ENCODE measurements at regions not wholly inside any gene's neighbourhood (a gene's known extent, or its start where the extent isn't known, plus 50 kb on each side); places are given as distances from the start of the nearest gene placed in this dataset.

- Histone ChIP-seq H3K4me1 (no peaks in the 10 kb centered on the region), H3K36me3 (no peaks in the 10 kb centered on the region), H3K4me3 (no peak overlapping the region), H3K27ac (no peak overlapping the region), H3K9me3 (no peaks in the 10 kb centered on the region), H3K27me3 (peaks cover 35% of the 10 kb centered on the region)
- ATAC-seq, result no peak
- TF ChIP-seq POLR2A (IDR thresholded peaks at IDR 0.05) (no peak), POLR2AphosphoS5 (IDR thresholded peaks at IDR 0.05) (no peak), EP300 (IDR thresholded peaks at IDR 0.05) (no peak)
- TF ChIP-seq, protein P1, sequence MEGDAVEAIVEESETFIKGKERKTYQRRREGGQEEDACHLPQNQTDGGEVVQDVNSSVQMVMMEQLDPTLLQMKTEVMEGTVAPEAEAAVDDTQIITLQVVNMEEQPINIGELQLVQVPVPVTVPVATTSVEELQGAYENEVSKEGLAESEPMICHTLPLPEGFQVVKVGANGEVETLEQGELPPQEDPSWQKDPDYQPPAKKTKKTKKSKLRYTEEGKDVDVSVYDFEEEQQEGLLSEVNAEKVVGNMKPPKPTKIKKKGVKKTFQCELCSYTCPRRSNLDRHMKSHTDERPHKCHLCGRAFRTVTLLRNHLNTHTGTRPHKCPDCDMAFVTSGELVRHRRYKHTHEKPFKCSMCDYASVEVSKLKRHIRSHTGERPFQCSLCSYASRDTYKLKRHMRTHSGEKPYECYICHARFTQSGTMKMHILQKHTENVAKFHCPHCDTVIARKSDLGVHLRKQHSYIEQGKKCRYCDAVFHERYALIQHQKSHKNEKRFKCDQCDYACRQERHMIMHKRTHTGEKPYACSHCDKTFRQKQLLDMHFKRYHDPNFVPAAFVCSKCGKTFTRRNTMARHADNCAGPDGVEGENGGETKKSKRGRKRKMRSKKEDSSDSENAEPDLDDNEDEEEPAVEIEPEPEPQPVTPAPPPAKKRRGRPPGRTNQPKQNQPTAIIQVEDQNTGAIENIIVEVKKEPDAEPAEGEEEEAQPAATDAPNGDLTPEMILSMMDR (IDR thresholded peaks at IDR 0.05), result no peak
These were observed 78.3 kb downstream of the RAMP3 start for GRCh38 chr7:45235905-45236304.

DNA sequence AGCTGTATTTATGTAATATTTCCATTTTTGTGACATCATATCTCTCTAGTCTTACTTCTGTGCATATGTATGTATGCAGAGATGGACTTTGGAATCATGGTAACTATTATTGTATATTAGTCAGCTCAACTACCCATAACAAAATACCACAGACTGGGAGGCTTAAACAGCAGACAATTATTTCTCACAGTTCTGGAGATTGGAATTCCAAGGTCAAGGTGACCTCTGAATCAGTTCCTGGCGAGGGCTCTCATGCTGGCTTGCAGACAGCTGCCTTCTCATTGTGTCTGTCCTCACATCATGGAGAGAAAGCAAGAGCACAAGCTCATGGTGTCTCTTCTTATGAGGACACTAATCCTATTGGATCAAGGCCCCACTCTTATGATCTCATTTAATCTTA is 79.1 kb downstream of the RAMP3 start:
- H3K4me3 ChIP-seq, result no peak overlapping the region
- no peak for ATAC-seq
- no peaks in the 10 kb centered on the region for H3K9me3 ChIP-seq
- H3K4me1 ChIP-seq, result no peaks in the 10 kb centered on the region
- no peaks in the 10 kb centered on the region for H3K36me3 ChIP-seq
- 33 to 50% methylated on average over 1 of the region's 1 CpG for WGBS, 2 donors (ENCODE audit: low coverage in 1 of 2)
- H3K27ac ChIP-seq, result no peak overlapping the region
- peaks cover 36% of the 10 kb centered on the region for H3K27me3 ChIP-seq
- TF ChIP-seq POLR2AphosphoS5 (IDR thresholded peaks at IDR 0.05) (no peak), EP300 (IDR thresholded peaks at IDR 0.05) (no peak), POLR2A (IDR thresholded peaks at IDR 0.05) (no peak)
- TF ChIP-seq, protein P1 (IDR thresholded peaks at IDR 0.05), result no peak

DNA sequence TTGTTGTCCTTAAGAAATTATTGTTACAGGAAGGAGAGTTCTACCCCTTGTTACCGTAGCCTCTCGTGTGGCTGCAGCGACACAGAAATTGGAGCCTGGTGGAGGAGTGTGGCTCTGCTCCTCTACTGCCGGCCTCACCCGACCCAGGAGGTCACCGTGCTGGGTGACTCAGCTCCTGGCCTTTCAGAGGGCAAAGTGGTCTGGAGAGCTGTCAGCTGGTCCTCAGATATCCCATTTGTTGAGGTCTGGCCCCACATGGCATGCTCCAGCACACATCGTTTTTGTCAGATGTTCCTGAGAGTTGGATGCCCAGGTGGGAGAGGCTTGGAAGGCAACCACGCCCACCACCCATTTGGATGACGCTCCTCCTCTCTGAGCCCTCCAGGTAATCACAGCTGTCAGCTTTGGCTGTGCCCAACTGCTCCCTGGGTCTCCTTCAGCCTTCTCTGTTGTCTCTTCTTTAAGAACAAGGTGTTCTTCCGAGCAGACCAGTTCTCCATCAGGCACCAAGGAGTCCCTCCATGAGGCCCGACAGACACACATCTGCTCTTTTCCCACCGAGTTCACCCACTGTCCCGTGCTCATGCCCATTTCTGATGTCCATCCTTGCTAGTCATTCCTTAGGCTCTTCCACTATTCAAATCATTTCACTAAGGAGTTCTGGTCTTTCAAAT is 80.3 kb downstream of the RAMP3 start:
- 73 to 80% methylated on average over 4 to 12 of the region's 13 CpGs for WGBS, 2 donors (ENCODE audit: low coverage in 1 of 2)
- ATAC-seq, result no peak
- Histone ChIP-seq H3K4me1 (no peaks in the 10 kb centered on the region), H3K9me3 (no peaks in the 10 kb centered on the region), H3K27me3 (peaks cover 33% of the 10 kb centered on the region), H3K4me3 (no peak overlapping the region), H3K36me3 (no peaks in the 10 kb centered on the region), H3K27ac (no peak overlapping the region)
- TF ChIP-seq POLR2AphosphoS5 (IDR thresholded peaks at IDR 0.05), result no peak

DNA sequence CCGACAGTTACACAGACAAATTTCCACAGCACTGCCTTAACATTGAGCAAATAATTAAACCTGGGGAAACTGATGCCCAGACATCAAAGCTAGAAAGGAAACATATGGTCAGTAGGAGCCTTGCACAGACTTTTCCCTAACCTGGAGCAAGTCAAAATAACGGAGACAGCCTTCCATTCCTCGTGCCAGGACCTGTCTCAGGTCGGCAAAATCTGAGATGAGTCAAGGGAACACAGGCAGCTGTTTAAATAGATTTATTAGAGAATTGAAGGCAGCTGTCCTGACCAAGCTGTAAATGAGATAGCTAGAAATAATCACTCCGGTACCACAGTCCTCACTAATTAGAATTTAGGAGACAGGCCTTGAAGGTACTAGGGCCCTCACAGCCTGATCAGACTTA is 81.2 kb downstream of the RAMP3 start:
- TF ChIP-seq, protein P1 (IDR thresholded peaks at IDR 0.05), result no peak
- TF ChIP-seq POLR2AphosphoS5 (IDR thresholded peaks at IDR 0.05) (no peak), EP300 (IDR thresholded peaks at IDR 0.05) (no peak), POLR2A (IDR thresholded peaks at IDR 0.05) (no peak)
- Histone ChIP-seq H3K9me3 (no peaks in the 10 kb centered on the region), H3K4me3 (no peak overlapping the region), H3K27ac (no peak overlapping the region), H3K4me1 (no peaks in the 10 kb centered on the region), H3K36me3 (no peaks in the 10 kb centered on the region), H3K27me3 (peaks cover 29% of the 10 kb centered on the region)
- 35 to 65% methylated on average over 4 to 5 of the region's 5 CpGs for WGBS, 2 donors (ENCODE audit: low coverage in 1 of 2)
- ATAC-seq, result no peak

- TF ChIP-seq POLR2A (IDR thresholded peaks at IDR 0.05) (no peak), POLR2AphosphoS5 (IDR thresholded peaks at IDR 0.05) (no peak), EP300 (IDR thresholded peaks at IDR 0.05) (no peak)
- TF ChIP-seq, protein P1 (IDR thresholded peaks at IDR 0.05), result no peak
- Histone ChIP-seq H3K9me3 (no peaks in the 10 kb centered on the region), H3K4me1 (no peaks in the 10 kb centered on the region), H3K27ac (peak overlapping the region in 1 of 4 donors; percentile 40), H3K27me3 (peaks cover 27% of the 10 kb centered on the region), H3K36me3 (no peaks in the 10 kb centered on the region), H3K4me3 (no peak overlapping the region)
- ATAC-seq, result no peak
- 41 to 72% methylated on average over 2 to 3 of the region's 6 CpGs for WGBS, 2 donors (ENCODE audit: low coverage in 1 of 2)
These were observed 81.9 kb downstream of the RAMP3 start for GRCh38 chr7:45239486-45239885.

All from gastroesophageal sphincter (tissue), 4 donors.